ENCODE measurements at regions not wholly inside any gene's neighbourhood (a gene's known extent, or its start where the extent isn't known, plus 50 kb on each side); places are given as distances from the start of the nearest gene placed in this dataset.

GRCh38 chr5:174419540-174420132, 304.7 kb upstream of the MSX2 start:
- peak; percentile 76 for FAIRE-seq
- TF ChIP-seq POLR2A (IDR thresholded peaks at IDR 0.05; ENCODE audit: low read depth, low read length) (no peak), PAX5 (IDR thresholded peaks at IDR 0.05; ENCODE audit: insufficient read depth, low read length, severe bottlenecking) (no peak), POLR2AphosphoS5 (IDR thresholded peaks at IDR 0.05; ENCODE audit: low read depth, low read length) (no peak), TAF1 (IDR thresholded peaks at IDR 0.05; ENCODE audit: low read depth, low read length) (no peak), POU2F2 (IDR thresholded peaks at IDR 0.05; ENCODE audit: low read depth, low read length) (no peak), SPI1 (IDR thresholded peaks at IDR 0.05; ENCODE audit: low read depth, low read length) (no peak)

GRCh38 chr5:174420651-174421407, 303.6 kb upstream of the MSX2 start:
- DNase-seq (ENCODE audit: insufficient read length, low spot score) (no peak), FAIRE-seq (no peak)
- no peak for TF ChIP-seq SPI1 (IDR thresholded peaks at IDR 0.05; ENCODE audit: low read depth, low read length)
- no peak for TF ChIP-seq TAF1 (IDR thresholded peaks at IDR 0.05; ENCODE audit: low read depth, low read length)
- no peak for TF ChIP-seq POLR2AphosphoS5 (IDR thresholded peaks at IDR 0.05; ENCODE audit: low read depth, low read length)
- no peak for TF ChIP-seq POLR2A (IDR thresholded peaks at IDR 0.05; ENCODE audit: low read depth, low read length)
- TF ChIP-seq PAX5 (IDR thresholded peaks at IDR 0.05; ENCODE audit: insufficient read depth, low read length, severe bottlenecking), result no peak
- no peak for TF ChIP-seq POU2F2 (IDR thresholded peaks at IDR 0.05; ENCODE audit: low read depth, low read length)

More at GRCh38 chr5:174419540-174420132, 304.7 kb upstream of the MSX2 start:
- DNase-seq (ENCODE audit: insufficient read length, low spot score), result peak; percentile 52

- no peak for FAIRE-seq
- TF ChIP-seq POU2F2 (IDR thresholded peaks at IDR 0.05; ENCODE audit: low read depth, low read length) (no peak), TAF1 (IDR thresholded peaks at IDR 0.05; ENCODE audit: low read depth, low read length) (no peak), SPI1 (IDR thresholded peaks at IDR 0.05; ENCODE audit: low read depth, low read length) (no peak), PAX5 (IDR thresholded peaks at IDR 0.05; ENCODE audit: insufficient read depth, low read length, severe bottlenecking) (no peak), POLR2A (IDR thresholded peaks at IDR 0.05; ENCODE audit: low read depth, low read length) (no peak), POLR2AphosphoS5 (IDR thresholded peaks at IDR 0.05; ENCODE audit: low read depth, low read length) (no peak)
- DNase-seq (ENCODE audit: insufficient read length, low spot score), result no peak
Measured at GRCh38 chr5:174421408-174421805, 303.0 kb upstream of the MSX2 start.

- FAIRE-seq (no peak), DNase-seq (ENCODE audit: insufficient read length, low spot score) (no peak)
- no peak for TF ChIP-seq TAF1 (IDR thresholded peaks at IDR 0.05; ENCODE audit: low read depth, low read length)
- no peak for TF ChIP-seq PAX5 (IDR thresholded peaks at IDR 0.05; ENCODE audit: insufficient read depth, low read length, severe bottlenecking)
- TF ChIP-seq POLR2AphosphoS5 (IDR thresholded peaks at IDR 0.05; ENCODE audit: low read depth, low read length), result no peak
- TF ChIP-seq SPI1 (IDR thresholded peaks at IDR 0.05; ENCODE audit: low read depth, low read length), result no peak
- TF ChIP-seq POLR2A (IDR thresholded peaks at IDR 0.05; ENCODE audit: low read depth, low read length), result no peak
- no peak for TF ChIP-seq POU2F2 (IDR thresholded peaks at IDR 0.05; ENCODE audit: low read depth, low read length)
Measured at GRCh38 chr5:174423558-174423957, 300.8 kb upstream of the MSX2 start.

- TF ChIP-seq PAX5 (IDR thresholded peaks at IDR 0.05; ENCODE audit: insufficient read depth, low read length, severe bottlenecking), result no peak
- TF ChIP-seq POLR2AphosphoS5 (IDR thresholded peaks at IDR 0.05; ENCODE audit: low read depth, low read length), result no peak
- TF ChIP-seq POLR2A (IDR thresholded peaks at IDR 0.05; ENCODE audit: low read depth, low read length), result no peak
- TF ChIP-seq POU2F2 (IDR thresholded peaks at IDR 0.05; ENCODE audit: low read depth, low read length), result no peak
- TF ChIP-seq TAF1 (IDR thresholded peaks at IDR 0.05; ENCODE audit: low read depth, low read length), result no peak
- TF ChIP-seq SPI1 (IDR thresholded peaks at IDR 0.05; ENCODE audit: low read depth, low read length), result no peak
- no peak for FAIRE-seq
- no peak for DNase-seq (ENCODE audit: insufficient read length, low spot score)
Measured at GRCh38 chr5:174424219-174425053, 299.9 kb upstream of the MSX2 start.

GRCh38 chr5:174425271-174425963, 299.0 kb upstream of the MSX2 start:
- FAIRE-seq, result no peak
- TF ChIP-seq PAX5 (IDR thresholded peaks at IDR 0.05; ENCODE audit: insufficient read depth, low read length, severe bottlenecking) (no peak), SPI1 (IDR thresholded peaks at IDR 0.05; ENCODE audit: low read depth, low read length) (no peak), POLR2A (IDR thresholded peaks at IDR 0.05; ENCODE audit: low read depth, low read length) (no peak), TAF1 (IDR thresholded peaks at IDR 0.05; ENCODE audit: low read depth, low read length) (no peak), POU2F2 (IDR thresholded peaks at IDR 0.05; ENCODE audit: low read depth, low read length) (no peak), POLR2AphosphoS5 (IDR thresholded peaks at IDR 0.05; ENCODE audit: low read depth, low read length) (no peak)
- DNase-seq (ENCODE audit: insufficient read length, low spot score), result no peak

GRCh38 chr5:174425964-174426290, 298.5 kb upstream of the MSX2 start:
- no peak for TF ChIP-seq TAF1 (IDR thresholded peaks at IDR 0.05; ENCODE audit: low read depth, low read length)
- TF ChIP-seq POLR2A (IDR thresholded peaks at IDR 0.05; ENCODE audit: low read depth, low read length), result no peak
- no peak for TF ChIP-seq POU2F2 (IDR thresholded peaks at IDR 0.05; ENCODE audit: low read depth, low read length)
- TF ChIP-seq POLR2AphosphoS5 (IDR thresholded peaks at IDR 0.05; ENCODE audit: low read depth, low read length), result no peak
- TF ChIP-seq PAX5 (IDR thresholded peaks at IDR 0.05; ENCODE audit: insufficient read depth, low read length, severe bottlenecking), result no peak
- TF ChIP-seq SPI1 (IDR thresholded peaks at IDR 0.05; ENCODE audit: low read depth, low read length), result no peak
- DNase-seq (ENCODE audit: insufficient read length, low spot score), result no peak
- FAIRE-seq, result no peak

- FAIRE-seq (no peak), DNase-seq (ENCODE audit: insufficient read length, low spot score) (no peak)
- TF ChIP-seq POU2F2 (IDR thresholded peaks at IDR 0.05; ENCODE audit: low read depth, low read length) (no peak), POLR2AphosphoS5 (IDR thresholded peaks at IDR 0.05; ENCODE audit: low read depth, low read length) (no peak), PAX5 (IDR thresholded peaks at IDR 0.05; ENCODE audit: insufficient read depth, low read length, severe bottlenecking) (no peak), TAF1 (IDR thresholded peaks at IDR 0.05; ENCODE audit: low read depth, low read length) (no peak), SPI1 (IDR thresholded peaks at IDR 0.05; ENCODE audit: low read depth, low read length) (no peak), POLR2A (IDR thresholded peaks at IDR 0.05; ENCODE audit: low read depth, low read length) (no peak)
Measured at GRCh38 chr5:174426388-174426787, 298.0 kb upstream of the MSX2 start.

Measured in GM12891 (cell line).